NCI-H510A (cell line): ENCODE measurements at regions not wholly inside any gene's neighbourhood (a gene's known extent, or its start where the extent isn't known, plus 50 kb on each side); places are given as distances from the start of the nearest gene placed in this dataset.
"Not testable (repeated sequence)": the region's sequence is repeated elsewhere in the genome, so short reads cannot be mapped to it uniquely, and the experiment has no call there.

ENCODE experiments used
- DNase-seq: peaks from one replicate; lab custom pipeline; 2025; lab: John Stamatoyannopoulos, UW

DNA sequence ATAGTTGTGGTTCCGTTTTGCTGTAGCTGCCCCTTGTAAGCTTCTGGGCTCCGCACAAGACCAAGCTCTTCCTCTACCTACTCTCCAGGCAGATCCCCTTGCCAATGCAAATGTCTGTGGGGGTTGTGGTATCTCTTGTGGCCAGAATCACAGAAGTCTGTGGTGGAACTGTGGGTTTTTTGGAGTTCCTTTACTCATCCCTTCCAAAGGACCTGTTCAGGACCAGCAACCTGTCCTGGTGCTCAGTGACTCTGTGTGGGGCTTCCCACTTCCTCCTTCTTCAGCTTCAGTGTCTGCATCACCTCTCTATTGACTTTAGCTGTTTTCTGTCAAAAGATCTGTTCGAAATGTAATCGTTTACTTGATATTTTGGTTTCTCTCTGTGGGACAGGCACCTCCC, 441.3 kb upstream of the ADAMTSL1 start:
- DNase-seq = no peak

GRCh38 chr9:18036422-18037187, 437.3 kb upstream of the ADAMTSL1 start:
- no peak for DNase-seq

- no peak for DNase-seq
These were observed 436.0 kb upstream of the ADAMTSL1 start for GRCh38 chr9:18037981-18038380.

GRCh38 chr9:18040327-18040726, 433.6 kb upstream of the ADAMTSL1 start:
- DNase-seq = no peak

GRCh38 chr9:18043978-18044377, 430.0 kb upstream of the ADAMTSL1 start:
- DNase-seq = no peak

- DNase-seq = no peak
These were observed 428.6 kb upstream of the ADAMTSL1 start for GRCh38 chr9:18045326-18045725.

DNA sequence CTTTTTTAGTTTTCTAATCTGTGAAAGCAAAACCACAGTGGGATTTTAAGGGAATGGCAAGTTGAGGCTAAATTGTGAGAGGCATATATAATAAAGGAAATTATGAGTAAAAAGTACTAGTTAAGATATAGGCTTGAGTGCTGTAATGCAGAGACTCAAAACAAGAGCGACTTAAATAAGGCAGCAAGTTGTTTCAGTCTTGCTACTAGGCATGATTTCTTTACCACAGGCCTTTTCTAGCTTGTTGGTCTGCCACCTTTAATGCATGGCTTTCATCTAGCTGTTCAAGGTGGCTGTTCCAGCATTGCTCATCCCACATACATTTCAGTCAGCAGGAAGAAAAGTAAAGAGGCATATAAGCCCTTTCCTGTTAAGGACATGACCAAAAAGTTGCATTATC, 427.9 kb upstream of the ADAMTSL1 start:
- DNase-seq = no peak

DNA sequence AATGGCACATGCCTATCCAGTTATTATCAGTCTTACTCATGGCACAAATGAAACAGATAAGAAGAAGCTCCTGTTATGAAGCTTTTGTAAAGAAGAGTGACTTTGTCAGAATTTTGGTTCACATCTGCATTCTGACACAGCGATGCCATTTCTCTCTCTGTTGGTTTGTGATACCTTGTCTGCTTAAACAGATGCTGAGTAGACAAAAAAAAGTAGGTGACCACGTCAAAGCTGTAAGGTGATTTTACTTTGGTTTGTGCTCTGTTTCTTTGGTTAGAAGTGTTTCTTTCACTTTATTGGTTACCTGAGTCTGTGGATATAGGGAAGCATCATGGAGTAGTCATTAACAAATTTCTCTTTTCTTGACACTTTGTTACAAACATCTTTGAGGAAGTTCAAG, 422.3 kb upstream of the ADAMTSL1 start:
- no peak for DNase-seq

- DNase-seq = no peak
These were observed 421.9 kb upstream of the ADAMTSL1 start for GRCh38 chr9:18052060-18052459.

GRCh38 chr9:18056269-18056992, 417.5 kb upstream of the ADAMTSL1 start:
- no peak for DNase-seq

DNA sequence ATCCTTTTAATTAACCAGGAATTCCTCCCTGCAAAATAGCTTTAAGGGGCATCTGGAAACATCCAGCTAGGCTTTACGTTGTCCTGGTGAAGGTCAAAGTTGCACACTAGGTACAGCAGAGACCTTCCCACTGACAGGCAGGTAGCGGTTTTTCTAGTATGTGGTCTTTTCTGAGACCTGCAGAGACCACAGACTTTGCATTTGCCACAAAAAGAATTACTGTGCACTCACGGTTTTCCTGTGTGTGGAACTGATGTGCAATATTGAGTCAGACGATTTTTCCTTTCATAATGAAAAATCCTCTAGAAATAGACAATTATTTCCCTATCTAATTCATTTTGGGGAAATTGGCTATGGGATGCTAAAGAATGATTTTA, 417.0 kb upstream of the ADAMTSL1 start:
- no peak for DNase-seq

DNA sequence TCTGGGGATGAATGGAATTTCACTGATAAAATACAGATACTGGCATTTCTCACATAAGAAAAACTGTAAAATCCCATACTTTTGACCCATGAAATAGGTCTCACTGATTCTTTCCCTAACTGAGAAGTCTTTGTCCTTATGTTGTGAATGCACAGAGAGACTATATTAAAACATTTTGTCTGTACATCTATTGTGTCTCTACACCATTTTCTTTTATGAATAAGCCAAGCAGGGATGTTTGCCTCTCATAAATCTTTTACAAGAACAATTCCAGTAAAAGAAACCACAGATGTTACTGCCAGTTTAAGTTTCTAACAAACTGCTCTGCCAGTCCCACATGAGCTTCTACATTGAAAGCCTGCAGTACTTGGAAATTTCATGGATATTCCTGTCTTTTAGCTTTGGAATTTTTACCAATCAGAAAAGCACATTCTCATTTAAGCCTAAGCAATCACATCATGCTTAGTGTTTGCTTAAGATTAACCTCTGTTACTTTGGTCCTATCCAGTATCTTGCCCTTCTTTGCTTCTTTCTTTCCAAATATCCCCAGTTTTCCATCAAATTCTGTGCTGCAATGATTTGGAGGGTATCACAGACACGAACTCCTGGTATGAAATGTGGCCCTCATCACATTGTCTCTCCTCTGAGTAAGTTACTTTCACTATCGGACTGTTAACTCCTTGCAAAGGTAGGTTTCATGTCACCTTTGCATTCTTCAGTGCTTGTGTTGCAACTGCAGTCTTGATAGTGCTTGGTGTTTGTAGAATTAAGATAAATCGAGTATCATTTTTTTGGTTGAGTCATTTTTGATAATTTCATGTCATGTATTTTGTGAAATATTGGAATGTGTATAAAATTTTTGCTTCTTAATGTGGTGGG, 415.1 kb upstream of the ADAMTSL1 start:
- DNase-seq = no peak

DNA sequence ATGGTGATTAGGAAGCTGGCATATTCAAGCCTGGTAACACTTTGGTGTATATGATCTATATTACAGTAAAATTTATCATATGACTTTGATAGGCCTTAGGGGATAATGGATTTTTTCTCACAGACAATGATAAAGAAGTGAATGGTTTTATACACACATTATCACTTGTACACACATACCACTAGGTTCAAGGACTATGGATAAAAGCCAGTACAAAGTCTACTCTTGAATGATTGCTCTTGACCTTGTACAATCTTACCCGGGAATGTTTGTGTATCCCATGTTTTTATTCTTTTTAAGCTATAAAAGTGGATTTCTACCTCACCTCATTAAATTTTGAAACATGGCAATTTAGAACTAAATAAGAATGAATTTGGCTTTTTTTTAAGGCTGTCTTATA, 414.5 kb upstream of the ADAMTSL1 start:
- DNase-seq = no peak

GRCh38 chr9:18060269-18060934, 413.6 kb upstream of the ADAMTSL1 start:
- DNase-seq = no peak

DNA sequence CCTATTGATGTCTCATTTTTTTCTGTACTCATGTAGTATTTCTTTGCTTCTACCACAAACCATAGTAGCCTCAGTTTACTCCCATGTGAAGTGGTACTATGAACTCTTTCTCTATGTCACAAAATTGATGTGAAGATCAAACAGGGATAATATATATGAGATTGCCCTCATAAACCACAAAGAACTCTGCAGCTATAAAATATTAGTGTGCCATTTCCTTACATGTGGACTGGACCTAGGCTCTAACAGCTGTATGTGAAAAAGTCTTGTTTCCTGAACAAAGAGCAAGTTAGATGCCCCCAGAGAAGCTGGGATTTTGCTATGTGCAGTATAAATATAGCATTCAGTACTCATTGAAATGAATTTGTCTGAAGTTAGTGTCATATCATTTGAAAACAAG, 412.6 kb upstream of the ADAMTSL1 start:
- DNase-seq = no peak

GRCh38 chr9:18061856-18062255, 412.1 kb upstream of the ADAMTSL1 start:
- DNase-seq = no peak

DNA sequence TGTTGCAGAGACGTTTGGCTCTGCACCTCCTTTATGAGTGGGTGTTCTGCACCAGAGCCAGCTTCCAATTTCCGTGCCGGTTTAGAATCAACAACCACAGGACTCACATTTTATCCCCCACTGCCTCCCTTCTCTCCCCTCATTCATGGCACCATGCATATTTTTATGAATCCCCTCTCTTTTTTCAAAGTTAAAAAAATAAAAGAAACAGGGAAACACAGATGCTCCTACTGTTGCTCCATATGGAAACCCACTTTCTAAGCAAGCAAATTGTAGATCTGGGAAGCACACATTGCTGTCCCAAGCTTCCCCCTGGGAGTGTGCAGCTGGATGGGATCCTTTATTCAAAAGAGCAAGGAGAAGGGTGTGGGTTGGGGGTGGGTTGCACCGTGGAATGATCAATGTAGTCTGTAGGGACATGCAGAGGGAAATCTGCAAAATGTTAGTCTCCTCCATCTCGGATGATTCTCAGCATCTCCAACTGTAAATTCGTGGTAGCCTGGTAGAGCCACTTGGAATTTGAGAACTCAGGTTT, 410.0 kb upstream of the ADAMTSL1 start:
- DNase-seq = no peak

- not testable (repeated sequence) for DNase-seq
These were observed 407.3 kb upstream of the ADAMTSL1 start for GRCh38 chr9:18066608-18067007.

- no peak for DNase-seq
These were observed 406.3 kb upstream of the ADAMTSL1 start for GRCh38 chr9:18067548-18068120.

GRCh38 chr9:18068900-18069299, 405.1 kb upstream of the ADAMTSL1 start:
- DNase-seq = no peak

GRCh38 chr9:18071651-18072060, 402.3 kb upstream of the ADAMTSL1 start:
- no peak for DNase-seq
